K562 (cell line): ENCODE measurements at regions not wholly inside any gene's neighbourhood (a gene's known extent, or its start where the extent isn't known, plus 50 kb on each side); places are given as distances from the start of the nearest gene placed in this dataset.

Source experiments
- ATAC-seq: fragments of 200-7000 bp; cut with Tn5 transposase; 3 replicates; pipeline ENCODE4 v1.9.1; 2020; ENCODE audit warnings: moderate library complexity
- BruUV-seq: library from RNA; stranded (reverse); fragments of 400-500 nt; replicated peaks from 2 replicates; lab custom pipeline; 2021; lab: Mats Ljungman, UMichigan
- CTCF ChIA-PET: fragments of 300-600 bp; formaldehyde crosslinking; extraction: SDS; loops from one replicate; lab custom pipeline; 2021; ENCODE audit warnings: low intra/inter-chr PET ratio; lab: Yijun Ruan, JAX
- POLR2A ChIA-PET: fragments of 300-600, 350-650 bp; sonication (Branson Sonifier 250); formaldehyde crosslinking; extraction: SDS; loops from one replicate; lab custom pipeline; 2021; ENCODE audit warnings: antibody characterized with exemption, inconsistent platforms; lab: Yijun Ruan, JAX
- DNase-seq, 4 experiments: peaks; one replicate each; pipeline versions ENCODE4 v3.0.0 to v3.0.0-alpha.2; 2011 to 2018; ENCODE audit warnings: low spot score in 3 of 4, mixed read lengths in 3 of 4; ENCODE audit errors: extremely low read depth in 1 of 4
- FAIRE-seq: peaks from 2 replicates; lab custom pipeline; 2011; peaks lifted over from hg19 to GRCh38; lab: Jason Lieb, UNC
- H2AFZ ChIP-seq: 2 replicates; pipeline ENCODE4 v1.6.0; 2011; ENCODE audit warnings: low read depth, low read length, control low read depth, inconsistent platforms
- H3K27ac ChIP-seq: fragments of 200-600 bp; 3 replicates; pipeline ENCODE4 v1.8.0; 2011; ENCODE audit warnings: low read depth, mild to moderate bottlenecking, control low read depth, inconsistent platforms, low read length, moderate library complexity, mixed read lengths; ENCODE audit errors: extremely low read depth
- H3K27me3 ChIP-seq, 2 experiments: fragments of 300-600 bp in 1 of 2; 2 replicates in 1 of 2; 3 replicates in 1 of 2; pipeline versions ENCODE4 v1.6.0 to v1.8.0; 2011; ENCODE audit warnings: inconsistent platforms in 2 of 2, low read length in 2 of 2, mild to moderate bottlenecking in 1 of 2, mixed read lengths in 1 of 2, moderate library complexity in 1 of 2; ENCODE audit not compliant: control insufficient read depth in 2 of 2, insufficient read depth in 2 of 2
- H3K36me3 ChIP-seq: fragments of 300-600 bp; 3 replicates; pipeline ENCODE4 v1.8.0; 2011; ENCODE audit warnings: mild to moderate bottlenecking, low read length, inconsistent platforms; ENCODE audit not compliant: control insufficient read depth, insufficient read depth
- H3K4me1 ChIP-seq, 2 experiments: fragments of 200-600 bp in 1 of 2; replicated peaks in 1 of 2; 2 replicates in 1 of 2; 3 replicates in 1 of 2; pipeline versions ENCODE4 v1.5.1 to v1.8.0; 2011; ENCODE audit warnings: inconsistent platforms in 2 of 2, low read length in 2 of 2, mild to moderate bottlenecking in 1 of 2, mixed read lengths in 1 of 2, moderate library complexity in 1 of 2; ENCODE audit not compliant: control insufficient read depth in 2 of 2, insufficient read depth in 2 of 2
- H3K4me2 ChIP-seq: 2 replicates; pipeline ENCODE4 v1.6.1; 2011; ENCODE audit warnings: low read length, control low read depth, inconsistent platforms, mixed read lengths; ENCODE audit not compliant: insufficient read depth
- H3K4me3 ChIP-seq: fragments of 200-600 bp; sonication (generic), shearing (Covaris generic); 2 replicates; pipeline ENCODE4 v1.5.1; 2016; ENCODE audit warnings: control low read depth, inconsistent platforms
- H3K79me2 ChIP-seq: fragments of 200-600 bp; 3 replicates; pipeline ENCODE4 v1.8.0; 2011; ENCODE audit warnings: low read length, inconsistent platforms; ENCODE audit not compliant: control insufficient read depth, insufficient read depth
- H3K9ac ChIP-seq, 2 experiments: 2 replicates each; pipeline versions ENCODE4 v1.6.0 to v1.6.1; 2011; ENCODE audit warnings: low read depth in 2 of 2, low read length in 2 of 2, control low read depth in 1 of 2, inconsistent platforms in 1 of 2, mild to moderate bottlenecking in 1 of 2, mixed read lengths in 1 of 2; ENCODE audit not compliant: insufficient read depth in 1 of 2
- H3K9me1 ChIP-seq: one replicate; pipeline ENCODE4 v1.6.0; 2011; ENCODE audit warnings: inconsistent platforms, mild to moderate bottlenecking, low read length, moderate library complexity; ENCODE audit not compliant: control insufficient read depth, insufficient read depth
- H3K9me3 ChIP-seq: replicated peaks from 2 replicates; pipeline ENCODE4 v1.5.1; 2011; ENCODE audit warnings: low read depth, low read length, inconsistent platforms; ENCODE audit not compliant: control insufficient read depth, insufficient read depth
- H4K20me1 ChIP-seq: replicated peaks from 2 replicates; pipeline ENCODE4 v1.6.1; 2011; ENCODE audit warnings: low read length, inconsistent platforms, mixed read lengths; ENCODE audit not compliant: control insufficient read depth, insufficient read depth
- GTF2A2 ChIP-seq: IDR thresholded peaks from 2 replicates; pipeline ENCODE4 v1.6.1; 2016; ENCODE audit warnings: mild to moderate bottlenecking, missing genetic modification characterization, missing compliant biosample characterization
- HDGF ChIP-seq: fragments of 450-650 bp; IDR thresholded peaks from 2 replicates; pipeline ENCODE4 v1.6.1; 2016
- TAF1 ChIP-seq: IDR thresholded peaks from 2 replicates; pipeline ENCODE4 v1.6.1; 2011; ENCODE audit warnings: mild to moderate bottlenecking, low read length, moderate library complexity; ENCODE audit not compliant: insufficient read depth, control insufficient read depth, severe bottlenecking; ENCODE audit errors: extremely low read depth
- THRAP3 ChIP-seq: fragments of 450-650 bp; IDR thresholded peaks from 2 replicates; pipeline ENCODE4 v1.6.1; 2016; ENCODE audit warnings: mild to moderate bottlenecking, inconsistent platforms, borderline replicate concordance
- ZNF174 ChIP-seq: fragments of 250-450 bp; sonication (Bioruptor Pico); IDR thresholded peaks from 2 replicates; pipeline ENCODE4 v1.4.0; 2020; ENCODE audit warnings: mild to moderate bottlenecking
- ZNF239 ChIP-seq: fragments of 250-450 bp; sonication (Bioruptor Pico); IDR thresholded peaks from 2 replicates; pipeline ENCODE4 v1.4.0; 2020; ENCODE audit warnings: mild to moderate bottlenecking
- ZNF316 ChIP-seq: fragments of 450-650 bp; IDR thresholded peaks from 2 replicates; pipeline ENCODE4 v1.6.1; 2016
- WGBS: fragments of 100-300 bp; shearing (Covaris generic); methylation state at CpG from one replicate; pipeline ENCODE4 v1.1.6; 2016; ENCODE audit warnings: low coverage, mixed read lengths; ENCODE audit not compliant: insufficient coverage; ENCODE audit errors: missing lambda C conversion rate; 5-methylcytosine and 5-hydroxymethylcytosine counted together
- in situ Hi-C: fragments of 300-500 bp; cut with MboI; formaldehyde crosslinking; loops from 4 replicates; pipeline ENCODE4 v1.15.0; 2018; ENCODE audit warnings: inconsistent platforms, mixed read lengths
- intact Hi-C: fragments of 100-400 bp; cut with micrococcal nuclease; formaldehyde crosslinking; loops from 2 replicates; pipeline ENCODE4 v1.14.2; 2022

DNA sequence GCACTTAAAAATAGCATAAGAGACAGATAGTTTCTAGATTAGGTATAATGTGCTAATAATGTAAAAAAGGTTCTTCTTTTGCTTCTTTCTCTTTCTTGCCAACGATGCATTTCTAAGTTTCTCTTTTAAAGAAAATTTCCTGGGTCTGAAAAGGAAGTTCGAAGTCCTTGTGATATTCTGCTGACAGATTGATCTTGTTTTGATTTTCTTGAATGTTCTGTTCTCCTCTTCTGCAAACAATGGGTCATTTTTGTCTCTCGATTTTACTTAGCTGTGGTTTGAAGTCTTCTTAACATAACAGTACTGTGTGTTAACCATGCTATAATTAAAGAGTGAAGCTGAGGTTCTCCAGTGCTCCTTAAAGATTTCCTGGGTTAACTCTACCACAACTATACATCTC is 61.1 kb upstream of the ACYP2 start:
- Histone ChIP-seq H3K4me1 (no peaks in the 10 kb centered on the region; a peak in 2 of 5 replicates), H2AFZ (no peak overlapping the region), H3K4me2 (no peak overlapping the region), H3K27ac (no peak overlapping the region), H4K20me1 (no peaks in the 10 kb centered on the region), H3K79me2 (no peaks in the 10 kb centered on the region), H3K4me3 (no peak overlapping the region), H3K36me3 (no peaks in the 10 kb centered on the region), H3K9me1 (no peaks in the 10 kb centered on the region)
- BruUV-seq, result no TSS peak
- 10% methylated on average over 3 of the region's 3 CpGs for WGBS
- ATAC-seq (no peak), FAIRE-seq (no peak), DNase-seq (no peak)
- intact Hi-C loops (no loop called here), in situ Hi-C loops (no loop called here)
- ChIA-PET CTCF (no interaction called here), POLR2A (interaction anchor here (0.5 kb wide), 1 partner anchor 9 kb away, joined by 3 read pairs; no protein-coding TSS in a partner anchor)
- TF ChIP-seq GTF2A2 (tag) (no peak), THRAP3 (no peak), ZNF239 (no peak), TAF1 (no peak), ZNF316 (0 out of 2 replicates have a peak, but pooled peaks have one; percentile 11)
- TF ChIP-seq, all 486 proteins: peak for 1
- H3K27me3 ChIP-seq, result no peaks in the 10 kb centered on the region
- no peak overlapping the region for H3K9ac ChIP-seq
- H3K9me3 ChIP-seq, result peaks cover 16% of the 10 kb centered on the region

DNA sequence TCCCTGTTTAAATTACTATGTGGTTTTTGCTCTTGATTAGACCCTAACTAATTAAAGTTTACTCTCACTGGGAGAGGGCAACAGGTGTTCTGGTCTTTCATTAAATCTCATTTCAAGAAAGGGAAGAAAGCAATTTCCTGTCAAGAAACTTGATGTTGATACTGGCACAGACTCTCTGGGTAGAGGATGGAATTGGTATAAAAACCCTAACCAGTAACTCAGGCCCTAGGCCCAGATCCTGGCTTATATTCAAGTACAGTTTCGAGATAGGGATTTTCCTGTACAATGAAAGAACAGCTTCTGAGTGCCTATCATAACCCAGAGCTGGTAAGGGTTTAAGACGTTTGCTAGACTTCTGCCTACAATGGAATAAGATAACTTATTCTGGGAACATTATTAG is 61.6 kb upstream of the ACYP2 start:
- ATAC-seq (no peak), FAIRE-seq (no peak), DNase-seq (no peak)
- ChIA-PET CTCF (no interaction called here), POLR2A (no interaction called here)
- intact Hi-C loops, result no loop called here
- 18% methylated on average over 2 of the region's 2 CpGs for WGBS
- H3K9me1 ChIP-seq, result no peaks in the 10 kb centered on the region
- H3K9me3 ChIP-seq, result peaks cover 13% of the 10 kb centered on the region
- no TSS peak for BruUV-seq
- no peak overlapping the region for H3K27ac ChIP-seq
- no peaks in the 10 kb centered on the region for H3K79me2 ChIP-seq
- no peak overlapping the region for H3K4me3 ChIP-seq
- no peaks in the 10 kb centered on the region for H3K36me3 ChIP-seq
- H3K27me3 ChIP-seq, result no peaks in the 10 kb centered on the region
- H3K4me2 ChIP-seq, result no peak overlapping the region
- no peak overlapping the region for H3K9ac ChIP-seq
- no peak overlapping the region for H2AFZ ChIP-seq
- TF ChIP-seq HDGF (no peak), ZNF174 (CRISPR knock-in tag) (no peak)
- no peaks in the 10 kb centered on the region for H4K20me1 ChIP-seq
- in situ Hi-C loops, result no loop called here
- no peaks in the 10 kb centered on the region; a peak in 2 of 5 replicates for H3K4me1 ChIP-seq
